ENCODE measurements at regions not wholly inside any gene's neighbourhood (a gene's known extent, or its start where the extent isn't known, plus 50 kb on each side); places are given as distances from the start of the nearest gene placed in this dataset.

DNA sequence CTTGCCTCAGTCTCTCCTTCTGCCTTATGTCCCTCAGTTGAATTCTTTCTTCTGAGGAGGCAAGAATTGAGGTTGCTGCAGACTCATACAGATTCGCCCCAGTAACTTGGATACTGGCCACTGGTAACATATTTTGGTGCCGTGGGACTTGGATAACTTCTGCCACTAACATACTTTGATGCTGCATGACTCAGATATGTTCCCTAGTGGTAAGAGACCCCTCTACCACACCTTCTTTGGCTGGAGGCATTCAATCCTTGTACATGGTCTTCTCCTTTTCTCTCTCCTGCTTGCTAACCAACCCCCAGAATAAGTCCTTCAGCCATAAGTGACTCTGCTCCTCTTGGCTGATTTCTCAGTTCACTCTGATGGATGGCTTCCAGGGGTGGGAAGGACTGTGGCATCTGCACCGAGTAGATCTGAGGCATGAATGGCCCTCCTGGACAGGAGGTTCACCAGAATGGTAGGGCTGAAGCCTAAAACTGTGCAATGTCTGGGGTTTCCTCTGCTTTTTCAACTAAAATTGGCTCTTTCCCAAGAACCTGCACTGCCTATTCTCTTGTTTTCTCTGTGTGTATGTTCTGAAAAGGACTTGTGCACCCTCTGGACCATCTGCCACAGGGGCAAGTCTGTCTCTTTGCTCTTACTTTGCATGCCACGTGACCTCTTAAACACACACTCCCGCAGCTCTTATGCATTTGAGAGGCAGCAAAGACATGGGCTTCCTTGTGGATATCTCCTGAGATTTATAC, 55.5 kb upstream of the FSTL1 start:
- Mint-ChIP-seq H3K4me1 (ENCODE audit: low read depth, unreplicated experiment) (no peaks in the 10 kb centered on the region), H3K9me3 (ENCODE audit: unreplicated experiment) (peaks cover 10% of the 10 kb centered on the region), H3K36me3 (ENCODE audit: low read depth, unreplicated experiment) (no peaks in the 10 kb centered on the region), H3K4me3 (ENCODE audit: unreplicated experiment) (no peak overlapping the region), H3K27ac (ENCODE audit: unreplicated experiment) (peak overlapping the region; percentile 10), H3K27me3 (ENCODE audit: low read depth, unreplicated experiment) (peaks cover 2% of the 10 kb centered on the region)
- H2AFZ ChIP-seq (ENCODE audit: low read depth, low read length) = no peak overlapping the region
- no peak overlapping the region for H3K4me3 ChIP-seq (ENCODE audit: insufficient read depth, low read depth, low read length)
- H3K36me3 ChIP-seq (ENCODE audit: insufficient read depth, low read length) = no peaks in the 10 kb centered on the region
- peak overlapping the region; percentile 47 for H3K4me2 ChIP-seq (ENCODE audit: low read length)
- H3K9ac ChIP-seq (ENCODE audit: low read length) = no peak overlapping the region
- DNase-seq (ENCODE audit: low read depth) (peak; percentile 71), FAIRE-seq (peak; percentile 49)
- H3K27me3 ChIP-seq (ENCODE audit: insufficient read depth, low read length) = no peaks in the 10 kb centered on the region
- no peak overlapping the region for H3K27ac ChIP-seq (ENCODE audit: low read depth, low read length)
- H3K9me3 ChIP-seq (ENCODE audit: insufficient read depth, low read depth, low read length) = no peaks in the 10 kb centered on the region
- peaks cover 5% of the 10 kb centered on the region for H3K4me1 ChIP-seq (ENCODE audit: insufficient read depth, low read length)
- no peaks in the 10 kb centered on the region for H3K79me2 ChIP-seq (ENCODE audit: insufficient read depth, low read length)
- H4K20me1 ChIP-seq (ENCODE audit: insufficient read depth, low read length) = no peaks in the 10 kb centered on the region
- no peak for TF ChIP-seq CTCF (IDR thresholded peaks at IDR 0.05; ENCODE audit: insufficient read depth, low read depth, low read length)
- TF ChIP-seq EZH2 (IDR thresholded peaks at IDR 0.05; ENCODE audit: insufficient read depth, low read length) = no peak

- no peak overlapping the region for H3K4me3 Mint-ChIP-seq (ENCODE audit: unreplicated experiment)
- no peak overlapping the region for H3K27ac ChIP-seq (ENCODE audit: low read depth, low read length)
- no peak overlapping the region for H3K4me2 ChIP-seq (ENCODE audit: low read length)
- H3K9ac ChIP-seq (ENCODE audit: low read length) = no peak overlapping the region
- H3K27me3 ChIP-seq (ENCODE audit: insufficient read depth, low read length) = no peaks in the 10 kb centered on the region
- no peaks in the 10 kb centered on the region for H3K36me3 Mint-ChIP-seq (ENCODE audit: low read depth, unreplicated experiment)
- FAIRE-seq (no peak), DNase-seq (ENCODE audit: low read depth) (no peak)
- peaks cover 3% of the 10 kb centered on the region for H3K9me3 Mint-ChIP-seq (ENCODE audit: unreplicated experiment)
- no peak overlapping the region for H3K27ac Mint-ChIP-seq (ENCODE audit: unreplicated experiment)
- no peaks in the 10 kb centered on the region for H3K79me2 ChIP-seq (ENCODE audit: insufficient read depth, low read length)
- H3K4me1 Mint-ChIP-seq (ENCODE audit: low read depth, unreplicated experiment) = peaks cover 12% of the 10 kb centered on the region
- no peaks in the 10 kb centered on the region for H3K36me3 ChIP-seq (ENCODE audit: insufficient read depth, low read length)
- H3K27me3 Mint-ChIP-seq (ENCODE audit: low read depth, unreplicated experiment) = peaks cover 2% of the 10 kb centered on the region
- H4K20me1 ChIP-seq (ENCODE audit: insufficient read depth, low read length) = no peaks in the 10 kb centered on the region
- H3K4me1 ChIP-seq (ENCODE audit: insufficient read depth, low read length) = peaks cover 8% of the 10 kb centered on the region
- TF ChIP-seq CTCF (IDR thresholded peaks at IDR 0.05; ENCODE audit: insufficient read depth, low read depth, low read length) = no peak
- TF ChIP-seq EZH2 (IDR thresholded peaks at IDR 0.05; ENCODE audit: insufficient read depth, low read length) = no peak
- H3K9me3 ChIP-seq (ENCODE audit: insufficient read depth, low read depth, low read length) = no peaks in the 10 kb centered on the region
- H2AFZ ChIP-seq (ENCODE audit: low read depth, low read length) = no peak overlapping the region
- no peak overlapping the region for H3K4me3 ChIP-seq (ENCODE audit: insufficient read depth, low read depth, low read length)
These were observed 53.2 kb upstream of the FSTL1 start for GRCh38 chr3:120503727-120504616.

Data from astrocyte (in vitro differentiated cells and primary cell).